ENCODE measurements at regions not wholly inside any gene's neighbourhood (a gene's known extent, or its start where the extent isn't known, plus 50 kb on each side); places are given as distances from the start of the nearest gene placed in this dataset.

DNA sequence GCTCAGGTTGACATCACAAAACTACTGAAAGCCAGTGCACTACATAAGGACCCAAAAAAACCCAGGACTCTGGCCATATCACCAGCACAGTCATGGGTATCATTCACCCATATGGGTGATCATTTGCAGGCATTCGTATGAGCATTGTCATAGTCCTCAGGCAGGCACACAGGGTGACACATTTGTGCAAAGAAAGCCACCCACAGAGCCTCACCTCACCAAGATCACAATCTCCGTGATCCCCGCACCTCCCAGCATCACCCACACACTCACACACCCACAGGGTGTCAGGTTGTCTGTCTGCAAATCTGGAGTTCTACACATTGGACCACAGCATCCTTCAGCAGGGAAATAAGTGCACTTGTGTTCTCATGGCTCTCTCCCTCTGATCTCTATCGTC is 166.0 kb upstream of the LPP start:
- 92 to 93% methylated on average over 4 of the region's 4 CpGs for WGBS, 2 donors
- H3K4me1 ChIP-seq: peaks cover 0 to 9% (median 3%) of the 10 kb centered on the region in 4 donors
- no peak for TF ChIP-seq POLR2A (IDR thresholded peaks at IDR 0.05)
- TF ChIP-seq, protein P1, sequence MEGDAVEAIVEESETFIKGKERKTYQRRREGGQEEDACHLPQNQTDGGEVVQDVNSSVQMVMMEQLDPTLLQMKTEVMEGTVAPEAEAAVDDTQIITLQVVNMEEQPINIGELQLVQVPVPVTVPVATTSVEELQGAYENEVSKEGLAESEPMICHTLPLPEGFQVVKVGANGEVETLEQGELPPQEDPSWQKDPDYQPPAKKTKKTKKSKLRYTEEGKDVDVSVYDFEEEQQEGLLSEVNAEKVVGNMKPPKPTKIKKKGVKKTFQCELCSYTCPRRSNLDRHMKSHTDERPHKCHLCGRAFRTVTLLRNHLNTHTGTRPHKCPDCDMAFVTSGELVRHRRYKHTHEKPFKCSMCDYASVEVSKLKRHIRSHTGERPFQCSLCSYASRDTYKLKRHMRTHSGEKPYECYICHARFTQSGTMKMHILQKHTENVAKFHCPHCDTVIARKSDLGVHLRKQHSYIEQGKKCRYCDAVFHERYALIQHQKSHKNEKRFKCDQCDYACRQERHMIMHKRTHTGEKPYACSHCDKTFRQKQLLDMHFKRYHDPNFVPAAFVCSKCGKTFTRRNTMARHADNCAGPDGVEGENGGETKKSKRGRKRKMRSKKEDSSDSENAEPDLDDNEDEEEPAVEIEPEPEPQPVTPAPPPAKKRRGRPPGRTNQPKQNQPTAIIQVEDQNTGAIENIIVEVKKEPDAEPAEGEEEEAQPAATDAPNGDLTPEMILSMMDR (IDR thresholded peaks at IDR 0.05): no peak
- TF ChIP-seq EP300 (IDR thresholded peaks at IDR 0.05): no peak
- H3K36me3 ChIP-seq: no peaks in the 10 kb centered on the region
- H3K27me3 ChIP-seq: no peaks in the 10 kb centered on the region
- H3K9me3 ChIP-seq: no peaks in the 10 kb centered on the region
- no peak overlapping the region for H3K4me3 ChIP-seq
- H3K27ac ChIP-seq: no peak overlapping the region
- DNase-seq (ENCODE audit: low spot score in 2 of 2): no peak

DNA sequence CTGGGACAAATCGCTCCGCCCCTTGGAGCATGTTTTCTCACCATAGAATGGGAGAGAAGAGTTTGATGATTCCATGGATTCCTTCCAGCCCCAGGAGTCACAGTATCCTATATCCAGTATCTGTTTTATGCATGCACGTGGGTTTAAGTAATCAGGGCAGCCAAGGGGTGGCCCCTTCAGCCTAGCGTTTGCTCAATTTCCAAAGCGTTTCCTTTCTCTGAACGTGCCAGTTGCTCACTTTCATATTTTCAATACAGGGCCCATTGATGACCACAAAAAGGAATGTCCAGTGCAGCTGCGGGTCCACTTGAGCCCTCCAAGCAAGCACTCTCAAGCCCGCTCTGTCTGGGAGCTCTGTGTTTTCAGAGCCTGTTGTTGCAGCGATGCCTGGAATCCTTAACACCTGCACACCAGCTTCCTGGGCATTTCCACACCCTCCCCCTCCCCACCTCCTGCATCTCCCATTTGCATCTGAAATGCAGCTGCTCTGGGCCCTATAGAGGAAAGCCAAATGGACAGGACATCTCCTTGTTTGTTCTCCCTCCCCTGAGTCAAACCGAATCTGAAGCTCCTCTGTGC is 164.3 kb upstream of the LPP start:
- TF ChIP-seq POLR2A (IDR thresholded peaks at IDR 0.05) (no peak), EP300 (IDR thresholded peaks at IDR 0.05) (no peak)
- TF ChIP-seq, protein P1 (IDR thresholded peaks at IDR 0.05): no peak
- peaks cover 0 to 9% (median 3%) of the 10 kb centered on the region in 4 donors for H3K4me1 ChIP-seq
- no peak for DNase-seq (ENCODE audit: low spot score in 2 of 2)
- H3K9me3 ChIP-seq: no peaks in the 10 kb centered on the region
- no peaks in the 10 kb centered on the region for H3K27me3 ChIP-seq
- H3K4me3 ChIP-seq: no peak overlapping the region
- no peaks in the 10 kb centered on the region for H3K36me3 ChIP-seq
- WGBS, 2 donors: 40 to 50% methylated on average over 10 of the region's 10 CpGs
- H3K27ac ChIP-seq: no peak overlapping the region

DNA sequence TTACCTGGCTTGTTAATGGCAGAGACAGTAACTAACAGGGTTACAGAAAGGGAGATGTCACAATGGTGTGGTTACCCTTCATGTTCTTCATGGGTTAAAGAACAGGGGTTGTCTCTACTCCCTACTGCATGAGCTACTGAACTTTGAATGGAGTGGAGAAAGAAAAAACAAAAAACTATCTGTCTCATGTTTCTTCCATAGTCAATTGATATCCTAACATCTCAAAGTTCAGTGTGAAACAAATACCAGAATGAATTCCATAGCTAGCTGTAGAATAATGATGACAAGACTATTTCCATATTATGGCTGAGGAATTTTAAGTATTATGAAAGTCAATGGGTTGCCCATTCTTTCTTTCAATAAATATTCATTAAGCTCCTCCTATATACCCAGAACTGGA is 161.3 kb upstream of the LPP start:
- Histone ChIP-seq H3K27me3 (no peaks in the 10 kb centered on the region), H3K9me3 (no peaks in the 10 kb centered on the region), H3K4me3 (no peak overlapping the region), H3K27ac (no peak overlapping the region), H3K36me3 (no peaks in the 10 kb centered on the region), H3K4me1 (peaks cover 0 to 9% (median 3%) of the 10 kb centered on the region in 4 donors)
- TF ChIP-seq EP300 (IDR thresholded peaks at IDR 0.05): no peak
- TF ChIP-seq POLR2A (IDR thresholded peaks at IDR 0.05): no peak
- TF ChIP-seq, protein P1 (IDR thresholded peaks at IDR 0.05): no peak
- DNase-seq (ENCODE audit: low spot score in 2 of 2): no peak

DNA sequence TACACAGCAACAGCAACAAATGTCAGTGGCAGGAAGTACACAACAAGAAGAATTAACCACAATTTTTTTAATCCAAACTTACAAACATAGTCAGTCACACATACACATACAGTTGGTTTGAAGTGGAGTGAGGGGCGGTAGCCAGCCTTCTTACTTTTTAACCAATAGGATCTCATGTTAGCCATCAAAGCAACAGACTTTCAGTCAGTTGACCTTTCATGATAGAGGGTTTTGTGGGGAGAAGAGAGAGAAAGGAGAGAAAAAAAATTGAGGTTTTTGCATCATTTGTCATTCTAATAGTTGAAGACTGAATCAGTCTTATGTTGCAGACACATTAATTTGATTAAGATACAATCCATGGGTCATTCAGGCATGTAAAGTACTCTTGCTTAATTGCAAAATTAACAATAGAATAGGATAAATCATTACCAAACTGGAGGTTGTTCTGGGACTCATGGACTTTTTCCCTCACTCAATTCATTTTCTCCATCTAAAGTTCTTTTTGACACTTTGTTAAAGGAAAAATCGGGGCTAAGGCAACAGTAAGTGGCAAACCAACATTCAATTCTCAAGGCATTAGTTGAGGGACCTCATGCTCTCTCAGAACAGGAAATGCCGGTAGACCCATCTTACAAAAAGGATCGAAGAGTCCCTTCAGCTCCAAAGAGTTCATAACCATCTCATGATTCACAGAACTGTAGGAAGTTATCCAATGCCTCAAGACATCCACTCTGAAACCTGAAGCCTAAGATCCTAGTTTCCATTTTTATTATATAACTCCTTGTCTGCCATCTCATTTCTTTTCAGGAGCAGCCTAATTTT is 159.5 kb upstream of the LPP start:
- DNase-seq (ENCODE audit: low spot score in 2 of 2): no peak
- Histone ChIP-seq H3K27ac (no peak overlapping the region), H3K27me3 (no peaks in the 10 kb centered on the region), H3K36me3 (no peaks in the 10 kb centered on the region), H3K4me1 (peaks cover 0 to 7% (median 2%) of the 10 kb centered on the region in 4 donors), H3K9me3 (no peaks in the 10 kb centered on the region), H3K4me3 (no peak overlapping the region)
- 83 to 88% methylated on average over 4 of the region's 4 CpGs for WGBS, 2 donors
- TF ChIP-seq POLR2A (IDR thresholded peaks at IDR 0.05) (no peak), EP300 (IDR thresholded peaks at IDR 0.05) (no peak)

DNA sequence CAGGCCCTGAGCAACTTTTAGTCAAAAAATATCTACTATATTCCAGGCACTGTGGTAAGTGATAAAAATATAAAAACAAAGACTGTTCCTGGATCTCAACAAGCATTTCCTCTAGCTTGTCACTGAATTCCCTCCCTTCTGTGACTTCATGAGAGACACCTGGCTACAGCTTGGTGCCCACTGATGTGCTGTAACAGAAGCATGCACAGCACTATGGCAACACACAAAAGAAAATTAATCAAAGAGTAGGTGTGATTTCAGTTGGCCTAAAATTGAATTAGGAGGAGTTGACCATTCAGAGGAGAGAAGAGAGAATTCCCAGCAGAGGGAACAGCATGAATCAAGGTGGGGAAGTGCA is 158.9 kb upstream of the LPP start:
- Histone ChIP-seq H3K4me1 (peaks cover 0 to 5% (median under 1%) of the 10 kb centered on the region in 4 donors), H3K4me3 (no peak overlapping the region), H3K9me3 (no peaks in the 10 kb centered on the region), H3K36me3 (no peaks in the 10 kb centered on the region), H3K27me3 (no peaks in the 10 kb centered on the region), H3K27ac (no peak overlapping the region)
- no peak for DNase-seq (ENCODE audit: low spot score in 2 of 2)
- TF ChIP-seq, protein P1 (IDR thresholded peaks at IDR 0.05): no peak
- TF ChIP-seq EP300 (IDR thresholded peaks at IDR 0.05) (no peak), POLR2A (IDR thresholded peaks at IDR 0.05) (no peak)
